ENCODE measurements at regions not wholly inside any gene's neighbourhood (a gene's known extent, or its start where the extent isn't known, plus 50 kb on each side); places are given as distances from the start of the nearest gene placed in this dataset.

DNA sequence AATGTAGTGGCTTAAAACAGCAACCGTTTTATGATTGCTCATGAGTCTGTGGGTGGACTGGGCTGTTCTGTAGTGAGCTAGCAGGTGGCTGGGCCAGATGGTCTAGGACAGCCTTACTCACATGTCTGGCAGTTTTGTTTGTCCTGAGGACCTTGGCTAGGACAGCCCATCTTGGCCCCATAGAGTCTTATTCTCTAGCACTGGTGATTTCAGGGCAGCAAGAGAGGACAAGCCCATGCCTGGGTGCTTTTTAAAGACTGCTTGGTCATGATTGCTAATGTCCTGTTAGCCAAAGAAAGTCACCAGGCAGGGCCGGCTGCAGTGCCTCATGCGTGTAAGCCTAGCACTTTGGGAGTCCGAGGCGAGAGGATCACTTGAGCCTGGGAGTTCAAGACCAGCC lies 139.8 kb downstream of the KATNIP start (continued):
- TF ChIP-seq, protein P1, sequence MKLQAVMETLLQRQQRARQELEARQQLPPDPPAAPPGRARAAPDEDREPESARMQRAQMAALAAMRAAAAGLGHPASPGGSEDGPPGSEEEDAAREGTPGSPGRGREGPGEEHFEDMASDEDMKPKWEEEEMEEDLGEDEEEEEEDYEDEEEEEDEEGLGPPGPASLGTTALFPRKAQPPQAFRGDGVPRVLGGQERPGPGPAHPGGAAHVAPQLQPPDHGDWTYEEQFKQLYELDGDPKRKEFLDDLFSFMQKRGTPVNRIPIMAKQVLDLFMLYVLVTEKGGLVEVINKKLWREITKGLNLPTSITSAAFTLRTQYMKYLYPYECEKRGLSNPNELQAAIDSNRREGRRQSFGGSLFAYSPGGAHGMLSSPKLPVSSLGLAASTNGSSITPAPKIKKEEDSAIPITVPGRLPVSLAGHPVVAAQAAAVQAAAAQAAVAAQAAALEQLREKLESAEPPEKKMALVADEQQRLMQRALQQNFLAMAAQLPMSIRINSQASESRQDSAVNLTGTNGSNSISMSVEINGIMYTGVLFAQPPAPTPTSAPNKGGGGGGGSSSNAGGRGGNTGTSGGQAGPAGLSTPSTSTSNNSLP (IDR thresholded peaks at IDR 0.05; ENCODE audit: low read depth, low read length) = no peak
- TF ChIP-seq, protein P2, sequence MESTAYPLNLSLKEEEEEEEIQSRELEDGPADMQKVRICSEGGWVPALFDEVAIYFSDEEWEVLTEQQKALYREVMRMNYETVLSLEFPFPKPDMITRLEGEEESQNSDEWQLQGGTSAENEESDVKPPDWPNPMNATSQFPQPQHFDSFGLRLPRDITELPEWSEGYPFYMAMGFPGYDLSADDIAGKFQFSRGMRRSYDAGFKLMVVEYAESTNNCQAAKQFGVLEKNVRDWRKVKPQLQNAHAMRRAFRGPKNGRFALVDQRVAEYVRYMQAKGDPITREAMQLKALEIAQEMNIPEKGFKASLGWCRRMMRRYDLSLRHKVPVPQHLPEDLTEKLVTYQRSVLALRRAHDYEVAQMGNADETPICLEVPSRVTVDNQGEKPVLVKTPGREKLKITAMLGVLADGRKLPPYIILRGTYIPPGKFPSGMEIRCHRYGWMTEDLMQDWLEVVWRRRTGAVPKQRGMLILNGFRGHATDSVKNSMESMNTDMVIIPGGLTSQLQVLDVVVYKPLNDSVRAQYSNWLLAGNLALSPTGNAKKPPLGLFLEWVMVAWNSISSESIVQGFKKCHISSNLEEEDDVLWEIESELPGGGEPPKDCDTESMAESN (CRISPR knock-in tag; conservative IDR thresholded peaks at IDR 0.05) = no peak

DNA sequence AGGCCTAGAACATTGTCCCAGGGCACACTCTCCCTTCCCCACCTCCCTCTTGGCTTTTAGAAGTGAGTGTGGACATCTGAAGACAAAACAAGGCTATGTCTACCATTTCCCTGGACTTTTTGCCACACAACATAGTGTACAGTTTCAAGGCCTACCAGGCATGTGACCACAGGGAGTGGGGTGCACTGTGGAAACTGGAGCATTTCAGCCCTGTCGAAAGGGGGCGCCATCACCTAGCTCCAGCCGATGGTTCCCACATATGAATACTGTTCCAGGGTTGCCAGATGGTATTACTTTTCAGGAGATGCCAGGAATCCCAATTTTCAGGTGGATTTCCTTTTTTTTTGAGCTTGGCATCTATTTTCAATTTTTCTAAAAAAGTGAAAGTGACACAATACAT lies 140.7 kb downstream of the KATNIP start:
- no peak overlapping the region for H3K27ac ChIP-seq (ENCODE audit: extremely low read length, insufficient read depth, low read length)
- ChIA-PET POLR2A (no interaction called here), CTCF (ENCODE audit: low intra/inter-chr PET ratio, low total read pairs) (no interaction called here)
- ATAC-seq (peak; percentile 87), DNase-seq (ENCODE audit: low spot score) (peak; percentile 26), FAIRE-seq (peak; percentile 64)
- WGBS (ENCODE audit: low lambda C conversion rate) = 7% methylated on average over 3 of the region's 3 CpGs
- no peaks in the 10 kb centered on the region for H3K79me2 ChIP-seq (ENCODE audit: insufficient read depth, low read length)
- no peak overlapping the region for H3K4me2 ChIP-seq (ENCODE audit: low read depth, low read length)
- no peaks in the 10 kb centered on the region for H3K9me3 ChIP-seq (ENCODE audit: low read length)
- no TSS peak for BruUV-seq (replicated peaks)
- H4K20me1 ChIP-seq (ENCODE audit: insufficient read depth, low read length) = no peaks in the 10 kb centered on the region
- no peak overlapping the region for H2AFZ ChIP-seq (ENCODE audit: low read length)
- no peak overlapping the region for H3K9ac ChIP-seq (ENCODE audit: insufficient read depth, low read depth, low read length)
- H3K4me3 ChIP-seq (replicated peaks in 1 of 3; ENCODE audit: insufficient read depth in 1 of 3, low read depth in 2 of 3, low read length in 3 of 3) = no peak overlapping the region
- in situ Hi-C loops (cut with HindIII; ENCODE audit: extremely low pct_ligation_motif_present, low pct_unique_long_range_greater_than_20kb) (no loop called here), intact Hi-C loops (cut with micrococcal nuclease; ENCODE audit: unreplicated experiment) (loop anchor here (2.0 kb wide), 1 partner anchor 174 kb away; no protein-coding TSS in a partner anchor)
- no peaks in the 10 kb centered on the region; a peak in 1 of 5 replicates for H3K36me3 ChIP-seq (replicated peaks in 1 of 2; ENCODE audit: control insufficient read depth in 1 of 2, insufficient read depth in 2 of 2, low read length in 2 of 2)
- no peaks in the 10 kb centered on the region for H3K4me1 ChIP-seq (ENCODE audit: insufficient read depth, low read length)
- no peaks in the 10 kb centered on the region for H3K27me3 ChIP-seq (ENCODE audit: control insufficient read depth in 1 of 2, insufficient read depth in 2 of 2, low read length in 2 of 2)
- no peak for TF ChIP-seq IRF2 (CRISPR knock-in tag; IDR thresholded peaks at IDR 0.05)
- TF ChIP-seq SNRNP70 (IDR thresholded peaks at IDR 0.05; ENCODE audit: low read depth, low read length) = no peak
- no peak for TF ChIP-seq SIX4 (CRISPR knock-in tag; IDR thresholded peaks at IDR 0.05)
- no peak for TF ChIP-seq TAF15 (IDR thresholded peaks at IDR 0.05; ENCODE audit: low read depth, low read length, poor library complexity, severe bottlenecking)
- TF ChIP-seq ZFX (CRISPR knock-in tag; IDR thresholded peaks at IDR 0.05; ENCODE audit: low read depth) = 0 out of 2 replicates have a peak, but pooled peaks have one; percentile 21
- TF ChIP-seq GZF1 (CRISPR knock-in tag; IDR thresholded peaks at IDR 0.05) = no peak
- TF ChIP-seq, protein P3, sequence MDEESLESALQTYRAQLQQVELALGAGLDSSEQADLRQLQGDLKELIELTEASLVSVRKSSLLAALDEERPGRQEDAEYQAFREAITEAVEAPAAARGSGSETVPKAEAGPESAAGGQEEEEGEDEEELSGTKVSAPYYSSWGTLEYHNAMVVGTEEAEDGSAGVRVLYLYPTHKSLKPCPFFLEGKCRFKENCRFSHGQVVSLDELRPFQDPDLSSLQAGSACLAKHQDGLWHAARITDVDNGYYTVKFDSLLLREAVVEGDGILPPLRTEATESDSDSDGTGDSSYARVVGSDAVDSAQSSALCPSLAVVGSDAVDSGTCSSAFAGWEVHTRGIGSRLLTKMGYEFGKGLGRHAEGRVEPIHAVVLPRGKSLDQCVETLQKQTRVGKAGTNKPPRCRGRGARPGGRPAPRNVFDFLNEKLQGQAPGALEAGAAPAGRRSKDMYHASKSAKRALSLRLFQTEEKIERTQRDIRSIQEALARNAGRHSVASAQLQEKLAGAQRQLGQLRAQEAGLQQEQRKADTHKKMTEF (CRISPR knock-in tag; IDR thresholded peaks at IDR 0.05) = no peak
- no peak for TF ChIP-seq ZNF777 (CRISPR knock-in tag; IDR thresholded peaks at IDR 0.05)
- TF ChIP-seq EHMT2 (IDR thresholded peaks at IDR 0.05; ENCODE audit: borderline replicate concordance, low read depth, low read length) = no peak
- no peak for TF ChIP-seq TRIM24 (CRISPR knock-in tag; IDR thresholded peaks at IDR 0.05)
- TF ChIP-seq, protein P4, sequence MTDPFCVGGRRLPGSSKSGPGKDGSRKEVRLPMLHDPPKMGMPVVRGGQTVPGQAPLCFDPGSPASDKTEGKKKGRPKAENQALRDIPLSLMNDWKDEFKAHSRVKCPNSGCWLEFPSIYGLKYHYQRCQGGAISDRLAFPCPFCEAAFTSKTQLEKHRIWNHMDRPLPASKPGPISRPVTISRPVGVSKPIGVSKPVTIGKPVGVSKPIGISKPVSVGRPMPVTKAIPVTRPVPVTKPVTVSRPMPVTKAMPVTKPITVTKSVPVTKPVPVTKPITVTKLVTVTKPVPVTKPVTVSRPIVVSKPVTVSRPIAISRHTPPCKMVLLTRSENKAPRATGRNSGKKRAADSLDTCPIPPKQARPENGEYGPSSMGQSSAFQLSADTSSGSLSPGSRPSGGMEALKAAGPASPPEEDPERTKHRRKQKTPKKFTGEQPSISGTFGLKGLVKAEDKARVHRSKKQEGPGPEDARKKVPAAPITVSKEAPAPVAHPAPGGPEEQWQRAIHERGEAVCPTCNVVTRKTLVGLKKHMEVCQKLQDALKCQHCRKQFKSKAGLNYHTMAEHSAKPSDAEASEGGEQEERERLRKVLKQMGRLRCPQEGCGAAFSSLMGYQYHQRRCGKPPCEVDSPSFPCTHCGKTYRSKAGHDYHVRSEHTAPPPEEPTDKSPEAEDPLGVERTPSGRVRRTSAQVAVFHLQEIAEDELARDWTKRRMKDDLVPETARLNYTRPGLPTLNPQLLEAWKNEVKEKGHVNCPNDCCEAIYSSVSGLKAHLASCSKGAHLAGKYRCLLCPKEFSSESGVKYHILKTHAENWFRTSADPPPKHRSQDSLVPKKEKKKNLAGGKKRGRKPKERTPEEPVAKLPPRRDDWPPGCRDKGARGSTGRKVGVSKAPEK (CRISPR knock-in tag; IDR thresholded peaks at IDR 0.05; ENCODE audit: borderline replicate concordance) = no peak
- peak; percentile 42 for TF ChIP-seq XRCC5 (optimal IDR thresholded peaks at IDR 0.05; ENCODE audit: low read length)
- TF ChIP-seq SIX1 (CRISPR knock-in tag; IDR thresholded peaks at IDR 0.05; ENCODE audit: borderline replicate concordance) = no peak
- TF ChIP-seq NONO (IDR thresholded peaks at IDR 0.05) = no peak
- no peak for TF ChIP-seq NONO (CRISPR knock-in tag; conservative IDR thresholded peaks at IDR 0.05)

All from HepG2 (cell line).